GM23338 (cell line): ENCODE measurements at regions not wholly inside any gene's neighbourhood (a gene's known extent, or its start where the extent isn't known, plus 50 kb on each side); places are given as distances from the start of the nearest gene placed in this dataset.

Experiments
- EZH2 ChIP-seq: fragments of 200-600 bp; sonication (generic); IDR thresholded peaks from one replicate; pipeline ENCODE4 v1.8.0; 2017; ENCODE audit warnings: antibody characterized with exemption, mild to moderate bottlenecking, low read depth; ENCODE audit not compliant: unreplicated experiment
- EZH2phosphoT487 ChIP-seq: fragments of 200-600 bp; sonication (generic); IDR thresholded peaks from one replicate; pipeline ENCODE4 v1.8.1; 2018; ENCODE audit warnings: antibody characterized with exemption; ENCODE audit not compliant: unreplicated experiment
- NANOG ChIP-seq: IDR thresholded peaks from 2 replicates; pipeline ENCODE4 v1.6.1; 2016; ENCODE audit warnings: antibody characterized with exemption, borderline replicate concordance
- POLR2AphosphoS5 ChIP-seq: IDR thresholded peaks from 2 replicates; pipeline ENCODE4 v1.6.1; 2016; ENCODE audit warnings: antibody characterized with exemption, low read depth
- ZNF331 ChIP-seq: fragments of 250-450 bp; sonication (Bioruptor Pico); IDR thresholded peaks from 2 replicates; pipeline ENCODE4 v1.5.0; 2020; ENCODE audit warnings: low read depth, mild to moderate bottlenecking, moderate library complexity
- TF ChIP-seq, protein P1 (sequence below), 2 experiments: fragments of 200-600 bp in 1 of 2; sonication (generic) in 1 of 2; conservative IDR thresholded peaks; 2 replicates each; pipeline versions ENCODE4 v1.5.1 to v1.6.1; 2016 to 2017; ENCODE audit warnings: antibody characterized with exemption in 2 of 2, low read depth in 2 of 2, mild to moderate bottlenecking in 2 of 2, moderate library complexity in 1 of 2
- TF ChIP-seq, protein P2 (sequence below): IDR thresholded peaks from one replicate; pipeline ENCODE4 v1.6.1; 2018; ENCODE audit warnings: antibody characterized with exemption; ENCODE audit not compliant: unreplicated experiment

DNA sequence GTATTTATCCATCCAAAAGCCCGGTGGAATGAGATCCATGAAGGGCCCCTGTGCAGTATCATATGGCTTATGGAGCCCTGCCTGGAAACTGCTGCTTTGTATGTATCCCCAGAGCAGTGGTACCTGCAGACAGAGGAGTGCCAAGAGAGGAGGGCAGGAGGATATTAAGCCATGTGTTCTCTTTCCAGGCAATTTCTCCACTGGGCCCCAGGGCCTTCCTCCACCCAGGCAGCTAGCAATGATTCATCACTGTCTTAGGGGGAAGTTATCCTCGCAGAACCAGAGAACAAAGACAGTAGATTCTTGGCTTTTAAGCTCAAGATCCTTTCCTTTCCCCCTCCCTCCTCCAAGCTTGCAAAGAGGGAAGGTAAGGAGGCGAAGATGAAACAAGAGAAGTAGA, 98.1 kb downstream of the LRRC30 start:
- TF ChIP-seq, protein P1, sequence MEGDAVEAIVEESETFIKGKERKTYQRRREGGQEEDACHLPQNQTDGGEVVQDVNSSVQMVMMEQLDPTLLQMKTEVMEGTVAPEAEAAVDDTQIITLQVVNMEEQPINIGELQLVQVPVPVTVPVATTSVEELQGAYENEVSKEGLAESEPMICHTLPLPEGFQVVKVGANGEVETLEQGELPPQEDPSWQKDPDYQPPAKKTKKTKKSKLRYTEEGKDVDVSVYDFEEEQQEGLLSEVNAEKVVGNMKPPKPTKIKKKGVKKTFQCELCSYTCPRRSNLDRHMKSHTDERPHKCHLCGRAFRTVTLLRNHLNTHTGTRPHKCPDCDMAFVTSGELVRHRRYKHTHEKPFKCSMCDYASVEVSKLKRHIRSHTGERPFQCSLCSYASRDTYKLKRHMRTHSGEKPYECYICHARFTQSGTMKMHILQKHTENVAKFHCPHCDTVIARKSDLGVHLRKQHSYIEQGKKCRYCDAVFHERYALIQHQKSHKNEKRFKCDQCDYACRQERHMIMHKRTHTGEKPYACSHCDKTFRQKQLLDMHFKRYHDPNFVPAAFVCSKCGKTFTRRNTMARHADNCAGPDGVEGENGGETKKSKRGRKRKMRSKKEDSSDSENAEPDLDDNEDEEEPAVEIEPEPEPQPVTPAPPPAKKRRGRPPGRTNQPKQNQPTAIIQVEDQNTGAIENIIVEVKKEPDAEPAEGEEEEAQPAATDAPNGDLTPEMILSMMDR (conservative IDR thresholded peaks at IDR 0.05; ENCODE audit: low read depth in 2 of 2) = no peak
- TF ChIP-seq POLR2AphosphoS5 (no peak), EZH2phosphoT487 (no peak), ZNF331 (CRISPR knock-in tag) (no peak), EZH2 (no peak), NANOG (no peak)
- TF ChIP-seq, protein P2, sequence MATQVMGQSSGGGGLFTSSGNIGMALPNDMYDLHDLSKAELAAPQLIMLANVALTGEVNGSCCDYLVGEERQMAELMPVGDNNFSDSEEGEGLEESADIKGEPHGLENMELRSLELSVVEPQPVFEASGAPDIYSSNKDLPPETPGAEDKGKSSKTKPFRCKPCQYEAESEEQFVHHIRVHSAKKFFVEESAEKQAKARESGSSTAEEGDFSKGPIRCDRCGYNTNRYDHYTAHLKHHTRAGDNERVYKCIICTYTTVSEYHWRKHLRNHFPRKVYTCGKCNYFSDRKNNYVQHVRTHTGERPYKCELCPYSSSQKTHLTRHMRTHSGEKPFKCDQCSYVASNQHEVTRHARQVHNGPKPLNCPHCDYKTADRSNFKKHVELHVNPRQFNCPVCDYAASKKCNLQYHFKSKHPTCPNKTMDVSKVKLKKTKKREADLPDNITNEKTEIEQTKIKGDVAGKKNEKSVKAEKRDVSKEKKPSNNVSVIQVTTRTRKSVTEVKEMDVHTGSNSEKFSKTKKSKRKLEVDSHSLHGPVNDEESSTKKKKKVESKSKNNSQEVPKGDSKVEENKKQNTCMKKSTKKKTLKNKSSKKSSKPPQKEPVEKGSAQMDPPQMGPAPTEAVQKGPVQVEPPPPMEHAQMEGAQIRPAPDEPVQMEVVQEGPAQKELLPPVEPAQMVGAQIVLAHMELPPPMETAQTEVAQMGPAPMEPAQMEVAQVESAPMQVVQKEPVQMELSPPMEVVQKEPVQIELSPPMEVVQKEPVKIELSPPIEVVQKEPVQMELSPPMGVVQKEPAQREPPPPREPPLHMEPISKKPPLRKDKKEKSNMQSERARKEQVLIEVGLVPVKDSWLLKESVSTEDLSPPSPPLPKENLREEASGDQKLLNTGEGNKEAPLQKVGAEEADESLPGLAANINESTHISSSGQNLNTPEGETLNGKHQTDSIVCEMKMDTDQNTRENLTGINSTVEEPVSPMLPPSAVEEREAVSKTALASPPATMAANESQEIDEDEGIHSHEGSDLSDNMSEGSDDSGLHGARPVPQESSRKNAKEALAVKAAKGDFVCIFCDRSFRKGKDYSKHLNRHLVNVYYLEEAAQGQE = no peak
